ENCODE measurements at regions not wholly inside any gene's neighbourhood (a gene's known extent, or its start where the extent isn't known, plus 50 kb on each side); places are given as distances from the start of the nearest gene placed in this dataset.

DNA sequence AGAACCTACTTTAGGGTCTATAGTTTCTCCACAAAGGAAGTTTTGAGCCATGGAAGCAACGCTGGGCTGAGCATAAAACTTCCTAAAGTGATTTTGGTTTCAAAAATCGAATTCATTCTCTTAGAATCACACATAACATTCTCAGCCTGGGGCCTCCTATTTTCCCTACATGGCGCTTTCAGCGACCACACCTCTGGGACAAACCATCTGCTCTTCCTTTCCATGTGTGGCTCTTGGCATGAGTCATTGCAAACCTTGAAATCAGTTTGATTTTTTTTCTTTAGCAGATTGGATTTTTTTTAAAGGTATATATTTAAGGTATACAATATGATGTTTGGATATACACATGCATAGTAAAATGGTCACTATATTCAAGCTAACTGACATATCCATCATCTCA, 72.5 kb upstream of the APCDD1 start:
- Histone ChIP-seq H3K27me3 (replicated peaks; ENCODE audit: insufficient read depth) (no peaks in the 10 kb centered on the region), H3K9me2 (ENCODE audit: insufficient read depth) (no peaks in the 10 kb centered on the region), H3K27ac (no peak overlapping the region), H3K79me2 (ENCODE audit: insufficient read depth) (no peaks in the 10 kb centered on the region), H3K4me1 (ENCODE audit: insufficient read depth) (peaks cover 38% of the 10 kb centered on the region), H3K9ac (no peak overlapping the region), H3K4me3 (no peak overlapping the region), H3K4me2 (ENCODE audit: unreplicated experiment) (no peak overlapping the region), H3K36me3 (ENCODE audit: low read depth) (no peaks in the 10 kb centered on the region), H3F3A (ENCODE audit: insufficient read depth) (peaks cover 33% of the 10 kb centered on the region), H4K20me1 (ENCODE audit: insufficient read depth) (no peaks in the 10 kb centered on the region), H3K9me3 (ENCODE audit: low read depth) (no peaks in the 10 kb centered on the region), H2AFZ (no peak overlapping the region)
- peak; percentile 62 for DNase-seq
- TF ChIP-seq EZH2 (IDR thresholded peaks at IDR 0.05; ENCODE audit: insufficient read depth, poor library complexity, severe bottlenecking) = no peak
- TF ChIP-seq EZH2phosphoT487 (IDR thresholded peaks at IDR 0.05; ENCODE audit: insufficient read depth, low read depth) = no peak
- in situ Hi-C loops (cut with MboI) = no loop called here
- 27 to 48% methylated on average over 4 of the region's 4 CpGs for WGBS, 2 experiments (ENCODE audit: low coverage in 1 of 2, low lambda C conversion rate in 2 of 2, missing lambda C conversion rate in 2 of 2)

- H3K9me3 ChIP-seq (ENCODE audit: low read depth) = no peaks in the 10 kb centered on the region
- TF ChIP-seq EZH2 (IDR thresholded peaks at IDR 0.05; ENCODE audit: insufficient read depth, poor library complexity, severe bottlenecking) (no peak), EZH2phosphoT487 (IDR thresholded peaks at IDR 0.05; ENCODE audit: insufficient read depth, low read depth) (no peak)
- H2AFZ ChIP-seq = no peak overlapping the region
- no peak for DNase-seq
- peaks cover 7% of the 10 kb centered on the region; the same call in 1 of the 2 replicates for H3F3A ChIP-seq (ENCODE audit: insufficient read depth)
- H4K20me1 ChIP-seq (ENCODE audit: insufficient read depth) = no peaks in the 10 kb centered on the region
- H3K4me3 ChIP-seq = no peak overlapping the region
- 72 to 75% methylated on average over 4 of the region's 4 CpGs for WGBS, 2 experiments (ENCODE audit: low coverage in 1 of 2, low lambda C conversion rate in 2 of 2, missing lambda C conversion rate in 2 of 2)
- H3K4me2 ChIP-seq (ENCODE audit: unreplicated experiment) = no peak overlapping the region
- H3K27me3 ChIP-seq (replicated peaks; ENCODE audit: insufficient read depth) = no peaks in the 10 kb centered on the region
- no peak overlapping the region for H3K9ac ChIP-seq
- H3K79me2 ChIP-seq (ENCODE audit: insufficient read depth) = no peaks in the 10 kb centered on the region
- peaks cover 12% of the 10 kb centered on the region; the same call in 1 of the 2 replicates for H3K4me1 ChIP-seq (ENCODE audit: insufficient read depth)
- no peaks in the 10 kb centered on the region for H3K36me3 ChIP-seq (ENCODE audit: low read depth)
- in situ Hi-C loops (cut with MboI) = no loop called here
- no peaks in the 10 kb centered on the region for H3K9me2 ChIP-seq (ENCODE audit: insufficient read depth)
- no peak overlapping the region for H3K27ac ChIP-seq
These were observed 68.4 kb upstream of the APCDD1 start for GRCh38 chr18:10386049-10386448.

DNA sequence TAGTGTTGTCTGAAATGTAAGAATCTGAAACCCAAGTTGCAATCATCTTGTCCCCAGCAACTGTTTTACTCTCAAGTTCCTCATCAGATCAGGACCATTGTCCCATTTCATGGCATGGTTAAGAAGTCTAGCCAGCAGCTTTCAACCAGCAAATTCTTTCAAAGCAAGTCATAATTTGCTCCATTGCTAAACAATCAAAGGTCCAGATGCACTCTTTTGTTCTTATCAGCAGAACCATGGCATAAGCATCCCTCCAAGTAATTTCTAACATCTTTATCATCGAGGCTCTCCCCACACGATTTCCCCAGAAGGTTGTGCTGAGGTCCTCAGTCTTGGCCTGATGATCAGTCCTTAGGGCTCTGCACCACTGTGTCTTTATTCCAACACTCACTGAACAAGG, 67.5 kb upstream of the APCDD1 start:
- 56 to 59% methylated on average over 2 of the region's 2 CpGs for WGBS, 2 experiments (ENCODE audit: low coverage in 1 of 2, low lambda C conversion rate in 2 of 2, missing lambda C conversion rate in 2 of 2)

GRCh38 chr18:10387399-10387798, 67.0 kb upstream of the APCDD1 start:
- Histone ChIP-seq H3F3A (ENCODE audit: insufficient read depth) (peaks cover 7% of the 10 kb centered on the region; the same call in 1 of the 2 replicates), H3K4me1 (ENCODE audit: insufficient read depth) (peaks cover 7% of the 10 kb centered on the region; the same call in 1 of the 2 replicates), H3K9me2 (ENCODE audit: insufficient read depth) (no peaks in the 10 kb centered on the region), H3K79me2 (ENCODE audit: insufficient read depth) (no peaks in the 10 kb centered on the region), H3K27me3 (replicated peaks; ENCODE audit: insufficient read depth) (no peaks in the 10 kb centered on the region), H2AFZ (no peak overlapping the region), H4K20me1 (ENCODE audit: insufficient read depth) (no peaks in the 10 kb centered on the region), H3K36me3 (ENCODE audit: low read depth) (no peaks in the 10 kb centered on the region), H3K4me2 (ENCODE audit: unreplicated experiment) (no peak overlapping the region), H3K4me3 (no peak overlapping the region), H3K9me3 (ENCODE audit: low read depth) (no peaks in the 10 kb centered on the region), H3K9ac (no peak overlapping the region), H3K27ac (no peak overlapping the region)
- in situ Hi-C loops (cut with MboI) = no loop called here
- no peak for DNase-seq
- 95 to 96% methylated on average over 3 of the region's 3 CpGs for WGBS, 2 experiments (ENCODE audit: low coverage in 1 of 2, low lambda C conversion rate in 2 of 2, missing lambda C conversion rate in 2 of 2)
- TF ChIP-seq EZH2phosphoT487 (IDR thresholded peaks at IDR 0.05; ENCODE audit: insufficient read depth, low read depth) (no peak), EZH2 (IDR thresholded peaks at IDR 0.05; ENCODE audit: insufficient read depth, poor library complexity, severe bottlenecking) (no peak)

More for the DNA sequence above, 67.5 kb upstream of the APCDD1 start:
- H3K9me2 ChIP-seq (ENCODE audit: insufficient read depth) = no peaks in the 10 kb centered on the region
- H3K4me1 ChIP-seq (ENCODE audit: insufficient read depth) = peaks cover 8% of the 10 kb centered on the region; the same call in 1 of the 2 replicates
- no peak for DNase-seq
- no peaks in the 10 kb centered on the region for H3K79me2 ChIP-seq (ENCODE audit: insufficient read depth)
- peaks cover 7% of the 10 kb centered on the region; the same call in 1 of the 2 replicates for H3F3A ChIP-seq (ENCODE audit: insufficient read depth)
- H4K20me1 ChIP-seq (ENCODE audit: insufficient read depth) = no peaks in the 10 kb centered on the region
- in situ Hi-C loops (cut with MboI) = no loop called here
- H3K4me3 ChIP-seq = no peak overlapping the region
- H3K27ac ChIP-seq = no peak overlapping the region
- no peaks in the 10 kb centered on the region for H3K36me3 ChIP-seq (ENCODE audit: low read depth)
- no peaks in the 10 kb centered on the region for H3K9me3 ChIP-seq (ENCODE audit: low read depth)
- H3K4me2 ChIP-seq (ENCODE audit: unreplicated experiment) = no peak overlapping the region
- TF ChIP-seq EZH2phosphoT487 (IDR thresholded peaks at IDR 0.05; ENCODE audit: insufficient read depth, low read depth) = no peak
- TF ChIP-seq EZH2 (IDR thresholded peaks at IDR 0.05; ENCODE audit: insufficient read depth, poor library complexity, severe bottlenecking) = no peak
- no peak overlapping the region for H3K9ac ChIP-seq
- H3K27me3 ChIP-seq (replicated peaks; ENCODE audit: insufficient read depth) = no peaks in the 10 kb centered on the region
- no peak overlapping the region for H2AFZ ChIP-seq

GRCh38 chr18:10388373-10388772, 66.1 kb upstream of the APCDD1 start:
- H2AFZ ChIP-seq = no peak overlapping the region
- no peak overlapping the region for H3K4me2 ChIP-seq (ENCODE audit: unreplicated experiment)
- no peak overlapping the region for H3K4me3 ChIP-seq
- H3K9me2 ChIP-seq (ENCODE audit: insufficient read depth) = no peaks in the 10 kb centered on the region
- no peak overlapping the region for H3K27ac ChIP-seq
- no peaks in the 10 kb centered on the region for H3K27me3 ChIP-seq (replicated peaks; ENCODE audit: insufficient read depth)
- WGBS, 2 experiments (ENCODE audit: low coverage in 1 of 2, low lambda C conversion rate in 2 of 2, missing lambda C conversion rate in 2 of 2) = 30 to 39% methylated on average over 2 of the region's 2 CpGs
- TF ChIP-seq EZH2 (IDR thresholded peaks at IDR 0.05; ENCODE audit: insufficient read depth, poor library complexity, severe bottlenecking) (no peak), EZH2phosphoT487 (IDR thresholded peaks at IDR 0.05; ENCODE audit: insufficient read depth, low read depth) (no peak)
- no peak for DNase-seq
- no peaks in the 10 kb centered on the region for H3K79me2 ChIP-seq (ENCODE audit: insufficient read depth)
- H3F3A ChIP-seq (ENCODE audit: insufficient read depth) = peaks cover 7% of the 10 kb centered on the region; the same call in 1 of the 2 replicates
- no peak overlapping the region for H3K9ac ChIP-seq
- H3K9me3 ChIP-seq (ENCODE audit: low read depth) = no peaks in the 10 kb centered on the region
- in situ Hi-C loops (cut with MboI) = no loop called here
- H3K36me3 ChIP-seq (ENCODE audit: low read depth) = no peaks in the 10 kb centered on the region
- no peaks in the 10 kb centered on the region for H4K20me1 ChIP-seq (ENCODE audit: insufficient read depth)
- peaks cover 7% of the 10 kb centered on the region; the same call in 1 of the 2 replicates for H3K4me1 ChIP-seq (ENCODE audit: insufficient read depth)

All from GM23248 (cell line).